Fibroblast of upper back skin (primary cell): ENCODE measurements at regions not wholly inside any gene's neighbourhood (a gene's known extent, or its start where the extent isn't known, plus 50 kb on each side); places are given as distances from the start of the nearest gene placed in this dataset.
"Not testable (repeated sequence)": the region's sequence is repeated elsewhere in the genome, so short reads cannot be mapped to it uniquely, and the experiment has no call there.

ENCODE experiments used
- DNase-seq: peaks from one replicate; pipeline ENCODE4 v3.0.0-alpha.2; 2013

DNA sequence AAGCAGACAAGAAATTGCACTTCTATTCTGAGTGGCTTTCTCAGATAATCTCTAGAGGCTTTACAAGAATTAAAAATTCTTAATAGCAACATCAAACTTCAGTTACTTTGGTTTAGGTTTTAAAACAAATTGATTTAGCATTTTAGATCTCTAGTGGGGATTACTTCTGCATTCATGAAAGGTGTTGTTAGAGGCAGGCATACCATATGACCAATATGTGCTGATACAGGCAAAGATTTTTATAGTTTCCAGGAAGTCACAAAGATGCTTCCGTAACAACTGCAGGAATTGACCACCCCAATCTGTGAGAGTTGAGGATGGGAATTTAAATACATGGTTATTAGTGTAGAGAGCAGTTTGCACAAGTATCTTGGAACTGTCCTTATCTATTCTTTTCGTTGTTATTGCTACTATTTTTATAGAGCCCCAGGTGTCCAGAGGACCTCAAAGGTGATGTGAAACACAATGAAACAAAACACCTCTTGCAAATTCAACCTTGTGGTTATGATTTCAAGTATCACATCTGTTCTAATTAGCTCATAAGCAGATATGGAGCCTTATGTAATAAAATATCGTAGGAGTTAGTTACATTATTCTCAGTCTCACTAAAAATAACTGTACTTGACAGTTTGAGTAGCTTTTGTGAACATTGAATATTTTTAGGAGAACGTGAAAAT, 512.7 kb upstream of the ADGRL4 start:
- no peak for DNase-seq

DNA sequence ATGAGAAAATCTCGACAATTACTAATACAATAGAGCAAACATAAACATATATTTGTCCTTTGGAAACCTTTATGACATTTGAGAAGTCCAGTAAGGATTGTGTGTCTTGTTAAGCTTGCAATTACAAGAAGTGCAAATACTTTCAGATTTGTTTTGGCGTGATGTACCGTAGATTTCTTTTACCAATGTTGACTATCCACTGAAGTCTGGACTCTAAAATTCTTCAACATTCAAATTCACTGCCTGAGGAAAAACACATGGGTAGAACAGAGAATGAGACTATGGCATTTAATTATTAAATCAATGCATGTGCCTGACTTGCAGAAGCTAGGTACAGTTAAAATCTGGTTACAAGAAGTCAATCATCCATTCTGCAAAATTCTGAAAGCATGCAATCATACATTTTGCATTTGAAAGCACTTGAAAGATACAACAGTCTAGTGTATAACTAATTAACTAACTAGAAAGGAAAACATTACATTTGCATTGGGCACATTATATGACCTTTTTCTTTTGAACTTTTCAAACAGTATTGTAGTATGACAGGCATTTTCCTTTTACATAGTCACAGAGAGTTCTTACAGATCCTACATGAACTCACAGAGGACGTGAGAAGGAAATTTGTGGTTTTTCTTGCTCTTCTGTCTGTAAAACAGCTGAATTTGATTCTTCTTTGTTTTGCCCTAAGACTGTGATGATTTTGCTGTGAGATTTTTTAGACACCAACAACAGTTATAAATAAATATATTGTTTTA, 511.1 kb upstream of the ADGRL4 start:
- DNase-seq: no peak

DNA sequence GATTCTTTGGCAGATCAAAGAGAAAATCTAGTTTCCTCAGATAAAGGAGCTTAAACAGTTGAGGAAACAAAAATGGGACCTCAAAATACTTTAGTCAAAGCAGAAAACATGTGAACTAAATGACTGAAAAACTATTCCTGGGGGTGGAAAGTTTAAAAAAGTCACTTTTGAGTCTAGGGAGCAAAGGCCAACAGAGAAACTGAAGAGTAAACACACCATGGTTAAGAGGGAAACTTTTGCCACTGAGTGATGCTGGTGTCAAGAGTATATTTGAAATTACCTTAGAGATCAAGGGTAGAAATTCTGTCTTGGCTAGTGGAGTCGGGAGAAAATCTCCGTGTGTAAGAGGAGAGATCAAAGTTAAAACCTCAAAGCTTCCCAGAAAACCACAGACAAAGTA, 501.2 kb upstream of the ADGRL4 start:
- no peak for DNase-seq

DNA sequence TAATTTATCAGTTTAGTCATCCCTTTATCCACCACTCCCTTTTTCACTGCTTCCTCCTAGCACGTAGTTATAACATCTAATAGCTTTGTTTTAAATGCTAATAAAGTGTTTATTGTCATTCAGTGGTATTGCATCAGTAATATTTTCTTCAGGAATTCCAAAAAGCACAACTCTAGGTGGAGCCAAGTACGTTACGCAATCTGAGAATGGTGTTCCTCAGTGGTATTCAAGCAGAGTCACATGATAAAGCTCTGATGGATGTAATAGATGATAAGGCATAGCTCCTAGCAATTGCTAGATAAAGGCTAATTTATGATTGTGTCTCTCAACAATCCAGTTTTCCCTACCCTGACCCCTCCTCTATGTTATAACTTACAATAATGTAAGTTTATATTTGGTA, 494.6 kb upstream of the ADGRL4 start:
- peak; percentile 18 for DNase-seq

DNA sequence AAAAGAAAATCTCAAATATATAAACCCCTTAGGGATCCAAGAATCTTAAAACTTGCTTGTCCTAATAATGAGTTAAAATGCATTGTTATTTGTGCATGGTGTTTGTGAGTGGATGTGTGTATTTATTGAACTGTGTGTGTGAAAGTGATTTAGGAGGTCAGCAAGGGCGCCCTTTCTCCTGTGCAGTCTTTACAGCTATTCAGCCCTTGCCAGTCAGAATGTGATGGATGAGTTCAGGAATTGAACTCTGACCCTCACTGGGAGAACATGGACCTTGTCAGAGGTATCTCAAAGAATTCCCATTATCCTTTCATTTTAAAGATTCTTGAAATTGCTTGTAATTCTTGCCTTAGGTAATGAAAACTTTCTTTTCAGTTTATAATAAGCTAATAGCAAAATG, 493.0 kb upstream of the ADGRL4 start:
- no peak for DNase-seq

DNA sequence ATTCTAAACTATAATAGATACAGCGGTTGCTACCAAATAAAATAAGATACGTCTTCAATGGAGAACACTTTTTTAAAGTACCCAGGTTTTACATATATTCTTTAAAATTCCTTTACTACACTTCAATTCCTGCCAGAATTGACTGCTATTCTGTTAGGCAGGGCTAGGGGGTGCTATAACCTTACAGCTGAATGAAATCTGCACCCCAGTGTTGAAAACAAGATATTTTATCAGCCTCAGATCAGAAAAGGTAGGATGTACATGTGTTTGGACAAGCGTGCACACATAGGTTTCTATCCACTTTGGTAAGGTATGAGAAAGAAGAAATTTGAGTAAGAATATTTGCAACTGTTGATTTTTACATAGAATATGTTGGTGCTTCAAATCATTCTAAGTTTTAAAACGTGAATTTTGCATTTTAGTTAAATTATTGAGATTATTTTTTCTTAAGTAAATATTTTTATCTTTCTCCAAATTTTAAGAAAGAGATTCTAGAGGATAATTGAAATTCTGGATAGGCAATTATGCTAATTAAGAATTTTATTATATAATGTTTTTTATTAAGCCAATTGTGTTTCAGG, 490.8 kb upstream of the ADGRL4 start:
- peak; percentile 51 for DNase-seq

DNA sequence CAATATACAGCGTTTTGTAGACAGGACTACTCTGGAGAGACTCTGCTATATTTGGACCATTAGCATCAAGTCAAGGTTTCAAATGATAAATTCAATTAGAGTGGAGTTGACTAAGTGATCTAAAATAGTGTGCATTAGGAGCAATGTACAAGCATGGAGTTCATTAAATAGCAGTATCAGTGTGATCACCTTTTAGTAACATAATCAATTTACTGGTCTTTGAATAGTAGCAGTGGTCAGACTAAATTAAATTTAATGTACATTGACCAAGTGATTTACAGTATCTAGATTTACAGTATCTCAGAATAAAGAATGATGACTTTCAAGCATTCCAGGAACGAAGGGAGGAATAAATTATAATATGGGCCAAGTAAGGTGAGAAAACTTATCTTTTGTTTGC, 489.6 kb upstream of the ADGRL4 start:
- DNase-seq: no peak

DNA sequence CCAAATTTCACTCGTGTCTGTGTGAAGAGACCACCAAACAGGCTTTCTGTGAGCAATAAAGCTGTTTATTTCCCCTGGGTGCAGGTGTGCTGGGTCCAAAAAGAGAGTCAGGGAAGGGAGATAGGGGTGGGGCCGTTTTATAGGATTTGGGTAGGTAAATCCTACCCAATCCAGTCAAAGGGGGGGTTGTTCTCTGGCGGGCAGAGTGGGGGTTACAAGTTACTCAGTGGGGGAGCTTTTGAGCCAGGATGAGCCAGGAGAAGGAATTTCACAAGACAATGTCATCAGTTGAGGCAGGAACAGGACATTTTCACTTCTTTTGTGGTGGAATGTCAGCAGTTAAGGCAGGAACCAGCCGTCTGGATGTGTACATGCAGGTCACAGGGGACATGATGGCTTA, 487.2 kb upstream of the ADGRL4 start:
- DNase-seq: not testable (repeated sequence)

DNA sequence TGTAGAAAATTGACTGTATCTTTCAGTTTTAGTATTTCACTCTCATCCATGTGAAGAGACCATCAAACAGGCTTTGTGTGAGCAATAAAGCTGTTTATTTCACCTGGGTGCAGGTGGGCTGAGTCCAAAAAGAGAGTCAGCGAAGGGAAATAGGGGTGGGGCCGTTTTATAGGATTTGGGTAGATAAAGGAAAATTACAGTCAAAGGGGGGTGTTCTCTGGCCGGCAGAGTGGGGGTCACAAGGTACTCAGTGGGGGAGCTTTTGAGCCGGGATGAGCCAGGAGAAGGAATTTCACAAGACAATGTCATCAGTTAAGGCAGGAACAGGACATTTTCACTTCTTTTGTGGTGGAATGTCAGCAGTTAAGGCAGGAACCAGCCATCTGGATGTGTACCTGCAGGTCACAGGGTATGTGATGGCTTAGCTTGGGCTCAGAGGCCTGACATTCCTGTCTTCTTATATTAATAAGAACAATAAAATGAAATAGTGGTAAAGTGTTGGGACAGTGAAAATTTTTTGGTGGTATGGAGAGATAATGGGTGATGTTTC, 482.1 kb upstream of the ADGRL4 start:
- not testable (repeated sequence) for DNase-seq

DNA sequence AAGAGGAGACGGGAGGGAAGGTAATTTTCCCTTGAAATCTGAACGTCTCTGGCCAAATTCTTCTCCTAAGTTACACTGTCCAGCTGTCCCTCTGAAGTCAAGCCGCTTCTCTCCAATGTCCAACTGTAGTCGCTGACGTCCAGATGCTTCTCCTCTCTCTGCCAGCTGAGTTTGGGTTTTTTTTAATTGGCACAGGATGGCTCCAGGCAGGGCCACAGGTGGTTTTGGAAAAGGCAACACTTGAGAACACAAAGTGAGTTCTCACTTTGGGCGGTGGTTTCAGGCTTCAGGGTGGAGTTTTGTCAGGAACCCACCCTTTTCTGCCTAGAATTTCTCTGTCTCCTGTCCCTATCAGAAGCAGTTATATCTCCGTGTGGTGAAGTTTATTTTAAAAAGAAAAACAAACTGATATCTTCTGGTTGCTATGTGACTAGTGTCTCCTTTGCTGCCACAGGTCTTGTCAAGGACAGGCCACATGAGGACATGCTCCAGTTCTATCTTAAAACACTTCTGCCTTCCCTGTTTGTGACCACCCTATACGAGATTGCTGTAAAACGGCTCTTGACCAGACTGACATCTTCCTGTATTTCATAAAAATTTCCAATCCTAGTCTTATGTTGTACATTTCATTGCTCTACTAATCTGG, 472.3 kb upstream of the ADGRL4 start:
- no peak for DNase-seq

DNA sequence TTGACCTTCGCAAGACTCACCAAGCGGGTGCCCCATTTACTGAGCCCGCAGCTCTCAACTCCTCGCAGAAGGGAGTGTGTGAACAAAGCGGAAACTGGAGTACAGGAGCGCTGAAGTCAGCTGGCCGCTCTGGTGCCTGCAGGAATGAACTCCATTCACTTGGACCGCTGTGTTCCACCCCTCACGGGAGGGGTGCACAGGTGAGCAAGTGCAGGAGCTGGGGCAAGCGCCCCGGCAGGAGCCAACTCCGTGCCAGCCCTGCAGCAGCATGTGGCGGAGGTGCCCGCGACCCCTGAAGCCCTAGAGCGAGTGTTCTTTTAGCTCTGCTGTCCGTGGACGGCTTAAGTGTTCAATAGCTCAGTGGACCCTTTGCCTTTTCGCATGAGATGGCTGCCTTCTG, 471.6 kb upstream of the ADGRL4 start:
- DNase-seq: no peak

DNA sequence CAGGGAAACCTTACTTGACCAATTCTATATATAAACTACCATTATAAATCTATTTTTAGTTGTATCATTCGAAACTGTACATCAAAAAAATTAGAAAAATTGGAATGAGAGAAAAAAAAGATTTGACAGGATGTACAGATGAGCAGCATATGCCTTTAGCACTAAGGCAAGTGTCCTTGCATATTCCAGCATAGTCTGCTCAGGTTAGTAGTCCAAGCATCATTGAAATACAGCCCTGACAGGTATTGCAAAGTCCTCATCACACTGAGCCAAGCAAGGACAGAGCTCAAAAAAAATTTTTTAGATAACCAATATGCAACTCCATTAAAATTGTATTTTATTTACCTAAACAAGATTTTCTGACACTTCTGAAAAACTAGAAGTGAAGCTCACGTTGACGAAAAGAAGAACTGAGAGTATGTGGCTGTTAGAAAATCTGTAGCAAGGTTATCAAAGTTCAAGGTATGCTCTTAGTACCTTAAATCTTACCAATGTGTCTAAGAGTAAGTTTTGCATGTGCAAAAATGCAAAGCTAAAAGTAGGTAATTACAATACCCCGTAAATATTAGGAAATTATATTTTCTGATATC, 465.6 kb upstream of the ADGRL4 start:
- no peak for DNase-seq

DNA sequence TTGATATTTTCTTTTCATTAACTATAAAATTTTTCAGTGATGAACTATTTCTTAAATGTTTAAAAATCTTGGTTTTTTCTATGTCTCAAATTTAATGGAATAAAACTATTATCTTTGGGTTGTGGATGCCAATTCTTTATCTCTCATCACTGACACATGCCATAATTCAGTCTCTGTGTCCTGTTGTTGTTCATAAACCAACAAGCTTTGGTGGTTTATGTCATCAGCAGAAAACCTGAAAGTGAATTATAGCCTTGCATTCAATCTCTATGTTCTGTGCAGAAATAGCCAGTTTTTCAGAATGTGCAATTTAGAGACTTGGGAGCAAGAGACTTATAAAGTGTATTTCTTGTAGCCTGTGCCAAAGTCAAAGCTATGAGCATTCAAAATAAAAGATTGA, 462.6 kb upstream of the ADGRL4 start:
- DNase-seq: no peak

DNA sequence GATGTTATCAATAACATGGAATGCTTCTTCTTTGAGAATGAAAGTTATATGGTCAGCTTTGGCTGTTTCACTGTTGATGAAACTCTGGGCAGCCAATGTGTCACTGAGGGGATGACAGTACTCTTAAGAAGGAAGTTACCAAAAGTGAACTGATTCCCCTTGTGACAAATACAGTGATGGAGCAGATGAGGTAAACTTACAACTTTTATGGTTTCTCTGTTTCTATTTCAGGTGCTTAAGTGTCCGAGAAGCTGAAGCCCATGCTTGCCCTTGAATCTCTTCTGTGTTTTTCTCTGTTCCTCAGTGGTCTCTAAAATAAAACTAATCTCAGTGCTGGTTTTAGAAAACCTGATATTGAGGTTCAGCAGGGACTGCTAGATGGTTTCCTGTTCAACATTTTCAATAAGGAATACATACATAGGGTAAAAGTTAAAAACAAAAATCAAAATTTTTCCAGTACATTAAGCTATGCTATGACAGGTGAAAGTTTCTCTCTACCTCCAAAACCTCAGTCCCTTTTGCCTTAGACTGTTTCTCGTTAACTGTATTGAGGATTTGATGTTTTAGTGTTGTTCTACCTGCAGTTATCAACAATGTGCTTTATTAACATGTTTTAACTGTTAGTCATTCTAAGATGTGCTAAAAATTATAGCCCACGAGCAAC, 454.4 kb upstream of the ADGRL4 start:
- DNase-seq: no peak

DNA sequence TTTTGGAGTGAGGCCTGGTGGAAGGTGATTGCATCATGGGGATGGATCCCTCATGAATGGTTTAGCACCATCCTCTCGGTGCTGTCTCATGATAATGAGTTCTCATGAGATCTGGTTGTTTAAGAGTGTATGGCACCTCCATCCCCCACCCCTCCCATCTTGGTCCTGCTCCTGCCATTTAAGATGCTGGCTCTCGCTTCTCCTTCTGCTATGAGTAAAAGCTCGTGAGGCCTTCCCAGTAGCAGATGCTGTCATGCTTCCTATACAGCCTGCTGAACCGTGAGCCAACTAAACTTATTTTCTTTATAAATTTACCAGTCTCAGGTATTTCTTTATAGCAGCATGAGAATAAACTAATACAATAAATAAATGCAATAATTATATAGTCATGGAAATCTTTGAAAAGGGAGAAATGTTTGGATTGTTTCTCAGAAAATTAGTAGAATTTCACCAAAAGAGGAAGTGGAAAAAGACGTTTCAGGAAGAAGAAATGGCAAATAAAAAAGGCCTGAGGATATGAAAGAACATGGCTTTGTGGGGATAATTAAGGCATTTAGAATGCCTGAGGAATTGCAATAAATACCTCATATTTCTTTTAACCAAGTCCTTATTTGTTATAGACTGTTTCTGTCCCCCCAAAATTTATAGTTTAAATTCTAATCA, 451.2 kb upstream of the ADGRL4 start:
- no peak for DNase-seq

DNA sequence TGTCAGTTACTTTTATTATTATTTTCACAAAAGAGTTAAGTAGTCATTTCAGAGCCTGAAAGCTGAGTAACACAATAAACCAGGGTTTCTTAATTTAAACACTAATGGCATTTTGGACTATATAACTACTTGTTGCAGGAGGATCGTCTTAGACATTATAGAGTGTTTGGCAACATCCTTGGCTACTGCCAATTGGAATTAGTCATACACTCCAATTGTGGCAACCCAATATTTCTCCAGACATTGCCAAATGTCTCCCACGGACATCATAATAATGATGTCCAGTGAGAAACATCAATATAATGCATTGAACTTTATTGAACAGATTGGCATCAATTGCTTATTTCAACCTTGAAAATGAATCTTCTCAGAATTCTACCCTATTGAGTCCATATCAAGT, 441.9 kb upstream of the ADGRL4 start:
- DNase-seq: no peak

DNA sequence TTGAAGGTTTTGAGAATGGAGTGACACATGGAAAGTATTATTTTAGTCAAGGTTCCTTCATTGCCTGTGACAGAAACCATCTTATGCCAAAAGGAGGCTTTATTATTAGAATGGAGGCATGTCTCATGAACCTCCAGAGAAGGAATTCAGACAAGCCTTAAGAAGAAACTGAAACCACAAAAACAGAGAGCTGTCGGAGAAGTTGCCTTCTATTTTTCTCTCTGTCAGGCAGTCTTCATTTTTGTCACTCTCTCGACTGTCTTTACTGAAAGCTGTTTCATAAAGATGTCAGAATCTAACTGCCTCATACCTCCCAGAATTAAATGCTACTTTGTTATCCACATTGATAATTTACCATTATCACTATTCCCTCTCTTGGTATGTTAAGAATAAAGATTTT, 434.7 kb upstream of the ADGRL4 start:
- no peak for DNase-seq

DNA sequence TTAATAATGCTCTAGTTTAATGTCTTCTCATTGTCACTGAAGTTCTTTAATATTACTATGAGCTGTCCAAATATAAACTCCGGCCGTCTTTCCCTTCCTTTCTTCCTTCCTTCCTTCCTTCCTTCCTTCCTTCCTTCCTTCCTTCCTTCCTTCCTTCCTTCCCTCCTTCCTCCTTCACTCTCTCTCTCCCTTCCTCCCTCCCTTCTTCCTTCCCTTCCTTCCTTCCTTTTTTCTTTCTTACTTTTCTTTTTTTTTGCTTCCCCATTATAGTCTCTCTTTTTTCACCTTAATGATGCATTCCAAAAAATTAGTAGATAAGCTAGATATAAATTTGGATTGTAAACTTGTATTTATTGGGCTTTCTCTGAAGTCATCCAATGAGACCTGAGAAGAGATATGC, 431.0 kb upstream of the ADGRL4 start:
- DNase-seq: no peak

DNA sequence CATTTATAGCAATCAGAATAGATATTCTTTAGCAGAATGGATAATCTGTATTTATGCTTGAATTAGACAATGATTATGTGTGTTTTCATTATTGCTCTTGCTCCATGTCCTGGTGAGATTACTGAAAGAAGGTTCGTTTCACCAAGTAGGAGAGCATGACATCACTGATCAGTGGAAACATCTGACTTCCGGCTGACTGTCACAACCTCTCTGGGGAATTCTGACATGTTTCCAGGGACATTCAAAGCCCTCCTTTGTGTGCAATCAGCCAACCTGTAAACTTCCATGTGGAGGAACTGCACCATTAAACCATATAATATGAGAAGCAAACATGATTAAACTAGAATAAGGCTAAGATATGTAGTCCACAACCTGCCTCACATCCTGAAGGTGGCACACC, 424.8 kb upstream of the ADGRL4 start:
- DNase-seq: no peak

DNA sequence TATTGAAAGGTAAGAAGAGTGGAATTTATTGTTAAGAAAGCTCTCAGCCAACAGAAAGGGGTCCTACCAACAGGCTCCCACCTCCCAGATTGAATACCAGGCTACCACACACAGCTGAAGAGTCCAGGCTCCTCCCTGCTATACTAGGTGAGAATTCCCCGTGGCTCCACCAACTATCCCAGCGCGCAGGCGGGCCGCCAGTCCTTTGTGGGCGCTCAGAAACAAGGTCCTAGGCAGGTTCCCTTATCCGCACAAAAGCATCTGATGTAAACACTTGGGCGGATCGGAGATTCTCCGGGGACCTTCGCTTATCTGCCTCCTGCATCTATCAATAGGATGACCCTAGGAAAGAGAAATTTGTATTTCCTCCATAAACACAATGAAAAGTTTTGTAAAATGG, 423.9 kb upstream of the ADGRL4 start:
- DNase-seq: no peak

DNA sequence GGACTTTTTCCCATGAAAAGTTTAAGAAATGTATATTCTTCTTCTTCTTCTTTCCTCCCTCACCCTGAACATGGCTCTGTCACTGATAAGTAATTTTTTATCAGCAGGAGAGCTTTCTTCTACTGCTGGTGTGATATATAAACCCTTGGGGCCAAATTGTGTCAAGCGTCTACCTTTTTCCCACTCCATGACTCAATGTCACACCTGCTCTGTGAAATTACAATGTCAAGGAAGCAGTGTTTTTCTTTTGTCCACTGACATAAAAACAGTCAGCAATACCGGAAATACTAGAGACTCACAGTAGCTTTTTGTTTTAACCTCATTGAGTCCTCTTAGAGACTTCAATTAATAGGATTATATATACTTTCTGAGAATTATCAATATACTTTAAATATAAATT, 416.2 kb upstream of the ADGRL4 start:
- no peak for DNase-seq

DNA sequence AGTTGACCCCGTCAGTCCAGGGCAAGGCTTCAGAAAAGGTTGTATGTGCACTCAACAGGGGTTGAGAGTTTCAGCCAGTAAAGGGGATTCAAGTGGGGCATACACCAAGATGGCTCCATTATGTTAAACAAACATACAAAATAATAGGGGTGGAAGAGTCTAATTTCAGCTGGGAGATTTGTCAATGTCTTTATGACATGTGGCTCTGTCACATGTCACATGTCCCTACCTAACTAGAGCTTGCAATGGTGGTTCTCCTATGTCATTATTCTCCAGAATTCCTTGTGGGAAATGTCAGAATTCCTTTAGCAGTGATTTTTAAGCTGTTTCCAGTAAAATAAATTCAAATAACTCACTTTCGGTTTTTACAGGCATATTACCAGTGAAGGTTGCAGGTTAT, 392.0 kb upstream of the ADGRL4 start:
- DNase-seq: no peak
